SK-N-SH (cell line): ENCODE measurements at regions not wholly inside any gene's neighbourhood (a gene's known extent, or its start where the extent isn't known, plus 50 kb on each side); places are given as distances from the start of the nearest gene placed in this dataset.

Experiments
- CTCF ChIA-PET: fragments of 300-600, 350-600 bp; formaldehyde crosslinking; extraction: SDS; loops from one replicate; lab custom pipeline; 2021; lab: Yijun Ruan, JAX
- POLR2A ChIA-PET: fragments of 350-600 bp; sonication (Branson Sonifier 250); formaldehyde crosslinking; extraction: SDS; loops from one replicate; lab custom pipeline; 2020; ENCODE audit warnings: antibody characterized with exemption, inconsistent platforms; lab: Yijun Ruan, JAX
- DNase-seq: peaks from one replicate; pipeline ENCODE4 v3.0.0; 2012
- H2AFZ ChIP-seq: fragments of 200-600 bp; sonication (generic); 2 replicates; pipeline ENCODE4 v1.8.1; 2016; ENCODE audit warnings: antibody characterized with exemption, mild to moderate bottlenecking, low read depth
- H3F3A ChIP-seq: fragments of 200-600 bp; sonication (generic); replicated peaks from 2 replicates; pipeline ENCODE3; 2016; ENCODE audit warnings: antibody characterized with exemption, mild to moderate bottlenecking; ENCODE audit not compliant: insufficient read depth
- H3K27ac ChIP-seq, 2 experiments: fragments of 200-500 bp in 1 of 2; fragments of 200-600 bp in 1 of 2; sonication (Bioruptor generic) in 1 of 2; sonication (generic), shearing (Covaris generic) in 1 of 2; 2 replicates each; pipeline versions ENCODE4 v1.5.1 to v1.6.1; 2014 to 2016; ENCODE audit warnings: low read depth in 2 of 2, inconsistent platforms in 1 of 2, low read length in 1 of 2, mild to moderate bottlenecking in 1 of 2, mixed read lengths in 1 of 2
- H3K27me3 ChIP-seq: fragments of 200-600 bp; sonication (generic), shearing (Covaris generic); 2 replicates; pipeline ENCODE4 v1.6.1; 2016; ENCODE audit warnings: mixed run types; ENCODE audit not compliant: insufficient read depth
- H3K36me3 ChIP-seq, 2 experiments: fragments of 200-500 bp in 1 of 2; fragments of 200-600 bp in 1 of 2; sonication (Bioruptor generic) in 1 of 2; sonication (generic) in 1 of 2; replicated peaks in 1 of 2; 2 replicates each; pipeline versions ENCODE3 to v1.5.1; 2014 to 2016; ENCODE audit warnings: low read length in 1 of 2, mild to moderate bottlenecking in 1 of 2; ENCODE audit not compliant: insufficient read depth in 2 of 2, control insufficient read depth in 1 of 2
- H3K4me1 ChIP-seq, 2 experiments: fragments of 200-500 bp in 1 of 2; fragments of 200-600 bp in 1 of 2; sonication (Bioruptor generic) in 1 of 2; sonication (generic), shearing (Covaris generic) in 1 of 2; 2 replicates each; pipeline versions ENCODE4 v1.5.1 to v1.6.1; 2014 to 2016; ENCODE audit warnings: low read depth in 1 of 2, low read length in 1 of 2, mixed run types in 1 of 2; ENCODE audit not compliant: insufficient read depth in 2 of 2, control insufficient read depth in 1 of 2
- H3K4me2 ChIP-seq: fragments of 200-600 bp; sonication (generic), shearing (Covaris generic); 2 replicates; pipeline ENCODE4 v1.6.1; 2017; ENCODE audit warnings: mixed run types
- H3K4me3 ChIP-seq, 2 experiments: fragments of 200-500 bp in 1 of 2; fragments of 200-600 bp in 1 of 2; sonication (Bioruptor generic) in 1 of 2; sonication (generic), shearing (Covaris generic) in 1 of 2; 2 replicates each; pipeline versions ENCODE4 v1.5.1 to v1.8.1; 2014 to 2016; ENCODE audit warnings: low read depth in 2 of 2, inconsistent platforms in 1 of 2, low read length in 1 of 2, mild to moderate bottlenecking in 1 of 2, mixed read lengths in 1 of 2, moderate library complexity in 1 of 2
- H3K79me2 ChIP-seq: fragments of 200-600 bp; sonication (generic); 2 replicates; pipeline ENCODE4 v1.8.1; 2017; ENCODE audit warnings: mild to moderate bottlenecking; ENCODE audit not compliant: insufficient read depth
- H3K9ac ChIP-seq: fragments of 200-600 bp; sonication (generic); 2 replicates; pipeline ENCODE4 v1.6.1; 2017; ENCODE audit warnings: mixed run types
- H3K9me2 ChIP-seq: fragments of 200-600 bp; sonication (generic); 2 replicates; pipeline ENCODE4 v1.6.1; 2017; ENCODE audit warnings: mixed run types
- H3K9me3 ChIP-seq: fragments of 200-600 bp; sonication (generic); 2 replicates; pipeline ENCODE4 v1.6.1; 2017; ENCODE audit warnings: mixed run types, mild to moderate bottlenecking, moderate library complexity
- H4K20me1 ChIP-seq: fragments of 200-600 bp; sonication (generic); 2 replicates; pipeline ENCODE4 v1.6.1; 2017; ENCODE audit warnings: mild to moderate bottlenecking, mixed run types; ENCODE audit not compliant: insufficient read depth
- CHD2 ChIP-seq: fragments of 150-350 bp; IDR thresholded peaks from 2 replicates; pipeline ENCODE4 v1.6.1; 2018; ENCODE audit warnings: low read length; ENCODE audit not compliant: partially characterized antibody
- ELF1 ChIP-seq: IDR thresholded peaks from 2 replicates; pipeline ENCODE4 v1.4.0; 2012
- EP300 ChIP-seq, 2 experiments: IDR thresholded peaks; 2 replicates each; pipeline versions ENCODE4 v1.4.0 to v1.6.1; 2012; ENCODE audit warnings: borderline replicate concordance in 1 of 2, low read depth in 1 of 2, low read length in 1 of 2
- EZH2phosphoT487 ChIP-seq: fragments of 200-600 bp; sonication (generic); IDR thresholded peaks from 2 replicates; pipeline ENCODE4 v1.6.1; 2017; ENCODE audit warnings: low read depth, mixed run types, mild to moderate bottlenecking, antibody characterized with exemption, moderate library complexity, borderline replicate concordance
- FOSL2 ChIP-seq: IDR thresholded peaks from 2 replicates; pipeline ENCODE4 v1.4.0; 2012; ENCODE audit warnings: low read depth, mild to moderate bottlenecking, moderate library complexity, borderline replicate concordance
- FOXJ3 ChIP-seq: sonication (generic); formaldehyde crosslinking; IDR thresholded peaks from 2 replicates; pipeline ENCODE4 v1.5.1; 2020; ENCODE audit warnings: mild to moderate bottlenecking, missing genetic modification reagents
- GABPA ChIP-seq: IDR thresholded peaks from 2 replicates; pipeline ENCODE4 v1.4.0; 2012; ENCODE audit warnings: low read depth, mild to moderate bottlenecking
- GATA2 ChIP-seq: sonication (generic); formaldehyde crosslinking; IDR thresholded peaks from 2 replicates; pipeline ENCODE4 v1.5.0; 2020; ENCODE audit warnings: mild to moderate bottlenecking, missing genetic modification reagents
- MXI1 ChIP-seq: IDR thresholded peaks from 2 replicates; pipeline ENCODE4 v1.6.1; 2012; ENCODE audit warnings: mild to moderate bottlenecking, low read depth, low read length, improper control_type of control experiment
- RAD21 ChIP-seq: IDR thresholded peaks from 2 replicates; pipeline ENCODE4 v1.6.1; 2012; ENCODE audit warnings: mild to moderate bottlenecking, low read length
- RXRA ChIP-seq: IDR thresholded peaks from 2 replicates; pipeline ENCODE4 v1.4.0; 2012; ENCODE audit warnings: low read depth, mild to moderate bottlenecking, borderline replicate concordance
- SIN3A ChIP-seq: IDR thresholded peaks from 2 replicates; pipeline ENCODE4 v1.6.1; 2012; ENCODE audit warnings: low read depth, mild to moderate bottlenecking, low read length, moderate library complexity, borderline replicate concordance
- SMC3 ChIP-seq: IDR thresholded peaks from 2 replicates; pipeline ENCODE4 v1.6.1; 2012; ENCODE audit warnings: low read depth, low read length, improper control_type of control experiment
- YY1 ChIP-seq: IDR thresholded peaks from 2 replicates; pipeline ENCODE4 v1.4.0; 2012; ENCODE audit warnings: low read depth, mild to moderate bottlenecking
- WGBS: methylation state at CpG from one replicate; pipeline ENCODE4 v1.1.6; 2017; ENCODE audit warnings: low lambda C conversion rate; 5-methylcytosine and 5-hydroxymethylcytosine counted together
- TF ChIP-seq, protein P1 (sequence below): IDR thresholded peaks from 2 replicates; pipeline ENCODE4 v1.4.0; 2012; ENCODE audit warnings: low read depth, borderline replicate concordance
- TF ChIP-seq, protein P2 (sequence below): IDR thresholded peaks from 2 replicates; pipeline ENCODE4 v1.4.0; 2012; ENCODE audit warnings: low read depth, borderline replicate concordance
- TF ChIP-seq, protein P3 (sequence below): IDR thresholded peaks from 2 replicates; pipeline ENCODE4 v1.4.0; 2012; ENCODE audit warnings: low read depth
- TF ChIP-seq, protein P4 (sequence below): fragments of 200-600 bp; sonication (generic); IDR thresholded peaks from 2 replicates; pipeline ENCODE4 v1.6.1; 2017; ENCODE audit warnings: antibody characterized with exemption, mild to moderate bottlenecking, moderate library complexity
- TF ChIP-seq, protein P5 (sequence below): IDR thresholded peaks from 2 replicates; pipeline ENCODE4; 2012

DNA sequence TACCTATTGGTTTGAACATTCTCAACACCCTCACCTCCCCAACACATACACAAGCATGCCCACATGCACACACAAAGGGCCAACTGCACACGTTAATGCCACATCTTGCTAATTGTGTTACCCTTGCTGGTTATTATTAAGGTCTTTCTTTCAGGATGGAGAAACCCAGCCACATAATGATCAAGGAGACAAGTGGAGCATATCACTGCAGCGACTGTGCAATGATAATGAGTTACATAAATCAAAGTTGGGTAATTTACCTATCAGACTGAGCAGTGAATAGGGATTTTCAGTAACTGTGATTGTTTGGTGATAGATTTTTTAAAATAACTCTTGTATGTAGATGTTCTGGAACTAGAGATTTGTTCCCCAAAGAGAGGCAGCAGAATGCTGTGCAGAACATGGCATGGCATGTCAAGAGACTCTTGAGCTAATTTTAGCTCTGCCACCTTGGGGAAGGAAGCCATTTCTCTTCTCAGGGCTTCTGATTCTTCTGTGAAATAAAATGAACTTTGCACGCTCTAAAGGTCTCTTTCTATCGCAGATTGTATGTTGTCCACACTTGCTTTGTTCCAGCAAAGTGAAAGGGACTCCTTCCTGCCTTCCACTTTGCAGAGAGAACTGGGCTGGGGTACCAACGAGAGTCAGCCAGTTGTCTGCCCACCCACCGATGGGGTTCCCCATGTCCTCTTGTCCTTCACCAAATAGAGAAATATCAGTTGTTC, 126.0 kb upstream of the CAMK1G start:
- ChIA-PET CTCF (interaction anchor here (0.7 to 1.1 kb wide), 2 partner anchors 8 to 94 kb away, joined by 3 read pairs; no protein-coding TSS in a partner anchor), POLR2A (no interaction called here)
- H2AFZ ChIP-seq = no peak overlapping the region
- H3K9me2 ChIP-seq = no peaks in the 10 kb centered on the region
- no peaks in the 10 kb centered on the region for H4K20me1 ChIP-seq
- H3K4me1 ChIP-seq = peaks cover 0 to 17% of the 10 kb centered on the region in 2 experiments; a peak in 2 of 4 replicates
- no peak overlapping the region for H3K9ac ChIP-seq
- H3K9me3 ChIP-seq = peaks cover 13% of the 10 kb centered on the region; the same call in 1 of the 2 replicates
- H3K27me3 ChIP-seq = no peaks in the 10 kb centered on the region
- 69% methylated on average over 6 of the region's 6 CpGs for WGBS
- no peaks in the 10 kb centered on the region for H3K36me3 ChIP-seq
- H3K4me2 ChIP-seq = no peak overlapping the region
- no peak for DNase-seq
- no peak overlapping the region for H3K4me3 ChIP-seq
- TF ChIP-seq, protein P1, sequence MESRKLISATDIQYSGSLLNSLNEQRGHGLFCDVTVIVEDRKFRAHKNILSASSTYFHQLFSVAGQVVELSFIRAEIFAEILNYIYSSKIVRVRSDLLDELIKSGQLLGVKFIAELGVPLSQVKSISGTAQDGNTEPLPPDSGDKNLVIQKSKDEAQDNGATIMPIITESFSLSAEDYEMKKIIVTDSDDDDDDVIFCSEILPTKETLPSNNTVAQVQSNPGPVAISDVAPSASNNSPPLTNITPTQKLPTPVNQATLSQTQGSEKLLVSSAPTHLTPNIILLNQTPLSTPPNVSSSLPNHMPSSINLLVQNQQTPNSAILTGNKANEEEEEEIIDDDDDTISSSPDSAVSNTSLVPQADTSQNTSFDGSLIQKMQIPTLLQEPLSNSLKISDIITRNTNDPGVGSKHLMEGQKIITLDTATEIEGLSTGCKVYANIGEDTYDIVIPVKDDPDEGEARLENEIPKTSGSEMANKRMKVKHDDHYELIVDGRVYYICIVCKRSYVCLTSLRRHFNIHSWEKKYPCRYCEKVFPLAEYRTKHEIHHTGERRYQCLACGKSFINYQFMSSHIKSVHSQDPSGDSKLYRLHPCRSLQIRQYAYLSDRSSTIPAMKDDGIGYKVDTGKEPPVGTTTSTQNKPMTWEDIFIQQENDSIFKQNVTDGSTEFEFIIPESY = no peak
- TF ChIP-seq ELF1 = no peak
- no peak for TF ChIP-seq GATA2 (CRISPR knock-in tag)
- TF ChIP-seq RAD21 = no peak
- TF ChIP-seq, protein P2, sequence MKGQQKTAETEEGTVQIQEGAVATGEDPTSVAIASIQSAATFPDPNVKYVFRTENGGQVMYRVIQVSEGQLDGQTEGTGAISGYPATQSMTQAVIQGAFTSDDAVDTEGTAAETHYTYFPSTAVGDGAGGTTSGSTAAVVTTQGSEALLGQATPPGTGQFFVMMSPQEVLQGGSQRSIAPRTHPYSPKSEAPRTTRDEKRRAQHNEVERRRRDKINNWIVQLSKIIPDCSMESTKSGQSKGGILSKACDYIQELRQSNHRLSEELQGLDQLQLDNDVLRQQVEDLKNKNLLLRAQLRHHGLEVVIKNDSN = no peak
- TF ChIP-seq CHD2 = no peak
- no peak for TF ChIP-seq FOXJ3 (CRISPR knock-in tag)
- TF ChIP-seq RXRA = no peak
- no peak for TF ChIP-seq SIN3A
- TF ChIP-seq FOSL2 = no peak
- no peak for TF ChIP-seq EP300 (IDR thresholded peaks at IDR 0.05; ENCODE audit: borderline replicate concordance in 1 of 2, low read depth in 1 of 2, low read length in 1 of 2)
- TF ChIP-seq, protein P3, sequence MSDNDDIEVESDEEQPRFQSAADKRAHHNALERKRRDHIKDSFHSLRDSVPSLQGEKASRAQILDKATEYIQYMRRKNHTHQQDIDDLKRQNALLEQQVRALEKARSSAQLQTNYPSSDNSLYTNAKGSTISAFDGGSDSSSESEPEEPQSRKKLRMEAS = no peak
- no peak overlapping the region for H3K27ac ChIP-seq
- H3F3A ChIP-seq = no peaks in the 10 kb centered on the region
- no peaks in the 10 kb centered on the region for H3K79me2 ChIP-seq

DNA sequence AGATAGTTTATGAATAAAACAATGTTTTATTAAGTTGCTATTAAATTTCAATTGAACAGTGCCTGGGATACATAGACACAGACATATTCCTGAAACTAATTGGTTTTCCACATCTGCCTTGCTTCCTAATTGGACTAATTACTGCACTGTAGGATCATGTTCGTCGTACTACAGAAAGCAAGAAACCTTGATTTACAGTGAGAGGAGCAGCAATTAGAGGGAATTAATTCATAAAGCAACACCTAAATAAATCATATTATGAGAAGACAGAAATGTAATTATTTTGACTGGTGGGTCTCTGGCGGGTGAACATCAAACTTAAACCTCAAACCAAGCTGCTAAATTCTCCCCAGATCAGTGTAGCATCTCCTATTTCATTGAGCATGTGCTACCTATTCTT, 124.6 kb upstream of the CAMK1G start:
- no peaks in the 10 kb centered on the region for H3F3A ChIP-seq
- no peak overlapping the region for H3K4me3 ChIP-seq
- H3K79me2 ChIP-seq = no peaks in the 10 kb centered on the region
- no peak overlapping the region for H3K4me2 ChIP-seq
- H2AFZ ChIP-seq = no peak overlapping the region
- ChIA-PET CTCF (interaction anchor here (1.3 to 2.3 kb wide), 2 partner anchors 24 to 104 kb away, joined by 3 to 5 read pairs; no protein-coding TSS in a partner anchor), POLR2A (no interaction called here)
- no peak overlapping the region for H3K27ac ChIP-seq
- DNase-seq = no peak
- H3K4me1 ChIP-seq = peaks cover 0 to 17% of the 10 kb centered on the region in 2 experiments; a peak in 2 of 4 replicates
- no peak overlapping the region for H3K9ac ChIP-seq
- WGBS = 67% methylated on average over 3 of the region's 3 CpGs
- H4K20me1 ChIP-seq = no peaks in the 10 kb centered on the region
- peaks cover 13% of the 10 kb centered on the region; the same call in 1 of the 2 replicates for H3K9me3 ChIP-seq
- H3K9me2 ChIP-seq = no peaks in the 10 kb centered on the region
- no peaks in the 10 kb centered on the region for H3K27me3 ChIP-seq
- no peaks in the 10 kb centered on the region for H3K36me3 ChIP-seq
- TF ChIP-seq RAD21 (no peak), YY1 (no peak), CHD2 (no peak), MXI1 (no peak), RXRA (no peak), SMC3 (no peak), GABPA (no peak), EZH2phosphoT487 (no peak), FOXJ3 (CRISPR knock-in tag) (no peak), GATA2 (CRISPR knock-in tag) (no peak)
- TF ChIP-seq, protein P4, sequence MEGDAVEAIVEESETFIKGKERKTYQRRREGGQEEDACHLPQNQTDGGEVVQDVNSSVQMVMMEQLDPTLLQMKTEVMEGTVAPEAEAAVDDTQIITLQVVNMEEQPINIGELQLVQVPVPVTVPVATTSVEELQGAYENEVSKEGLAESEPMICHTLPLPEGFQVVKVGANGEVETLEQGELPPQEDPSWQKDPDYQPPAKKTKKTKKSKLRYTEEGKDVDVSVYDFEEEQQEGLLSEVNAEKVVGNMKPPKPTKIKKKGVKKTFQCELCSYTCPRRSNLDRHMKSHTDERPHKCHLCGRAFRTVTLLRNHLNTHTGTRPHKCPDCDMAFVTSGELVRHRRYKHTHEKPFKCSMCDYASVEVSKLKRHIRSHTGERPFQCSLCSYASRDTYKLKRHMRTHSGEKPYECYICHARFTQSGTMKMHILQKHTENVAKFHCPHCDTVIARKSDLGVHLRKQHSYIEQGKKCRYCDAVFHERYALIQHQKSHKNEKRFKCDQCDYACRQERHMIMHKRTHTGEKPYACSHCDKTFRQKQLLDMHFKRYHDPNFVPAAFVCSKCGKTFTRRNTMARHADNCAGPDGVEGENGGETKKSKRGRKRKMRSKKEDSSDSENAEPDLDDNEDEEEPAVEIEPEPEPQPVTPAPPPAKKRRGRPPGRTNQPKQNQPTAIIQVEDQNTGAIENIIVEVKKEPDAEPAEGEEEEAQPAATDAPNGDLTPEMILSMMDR = no peak
- TF ChIP-seq, protein P5, sequence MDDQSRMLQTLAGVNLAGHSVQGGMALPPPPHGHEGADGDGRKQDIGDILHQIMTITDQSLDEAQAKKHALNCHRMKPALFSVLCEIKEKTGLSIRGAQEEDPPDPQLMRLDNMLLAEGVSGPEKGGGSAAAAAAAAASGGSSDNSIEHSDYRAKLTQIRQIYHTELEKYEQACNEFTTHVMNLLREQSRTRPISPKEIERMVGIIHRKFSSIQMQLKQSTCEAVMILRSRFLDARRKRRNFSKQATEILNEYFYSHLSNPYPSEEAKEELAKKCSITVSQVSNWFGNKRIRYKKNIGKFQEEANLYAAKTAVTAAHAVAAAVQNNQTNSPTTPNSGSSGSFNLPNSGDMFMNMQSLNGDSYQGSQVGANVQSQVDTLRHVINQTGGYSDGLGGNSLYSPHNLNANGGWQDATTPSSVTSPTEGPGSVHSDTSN = no peak
